Left ventricle myocardium inferior (tissue), 1 donor: ENCODE measurements at regions not wholly inside any gene's neighbourhood (a gene's known extent, or its start where the extent isn't known, plus 50 kb on each side); places are given as distances from the start of the nearest gene placed in this dataset.

Experiments
- DNase-seq: peaks from one replicate; pipeline ENCODE4 v3.0.0-alpha.2; 2020
- H3K27ac ChIP-seq: fragments of 200-600 bp; replicated peaks from 2 replicates; pipeline ENCODE4 v1.8.0; 2021
- H3K27me3 ChIP-seq: fragments of 200-600 bp; 2 replicates; pipeline ENCODE4 v1.8.0; 2021; ENCODE audit warnings: low read depth
- H3K36me3 ChIP-seq: fragments of 200-600 bp; 2 replicates; pipeline ENCODE4 v1.8.0; 2021
- H3K4me1 ChIP-seq: fragments of 200-600 bp; 2 replicates; pipeline ENCODE4 v1.8.0; 2021
- H3K4me3 ChIP-seq: fragments of 200-600 bp; 2 replicates; pipeline ENCODE4 v1.8.0; 2021; ENCODE audit warnings: mild to moderate bottlenecking, moderate library complexity
- H3K9me3 ChIP-seq: fragments of 200-600 bp; replicated peaks from 2 replicates; pipeline ENCODE4 v1.8.0; 2021
- intact Hi-C: fragments of 100-400 bp; cut with micrococcal nuclease; formaldehyde crosslinking; loops from one replicate; pipeline ENCODE4 v1.11.0; 2022
- TF ChIP-seq, protein P1 (sequence below): fragments of 200-600 bp; IDR thresholded peaks from 2 replicates; pipeline ENCODE4 v1.8.0; 2021; ENCODE audit warnings: antibody characterized with exemption, mild to moderate bottlenecking, borderline replicate concordance
- donor health status: DM: no; HTN: yes; CAD: no; lungs with severe emphysema.

DNA sequence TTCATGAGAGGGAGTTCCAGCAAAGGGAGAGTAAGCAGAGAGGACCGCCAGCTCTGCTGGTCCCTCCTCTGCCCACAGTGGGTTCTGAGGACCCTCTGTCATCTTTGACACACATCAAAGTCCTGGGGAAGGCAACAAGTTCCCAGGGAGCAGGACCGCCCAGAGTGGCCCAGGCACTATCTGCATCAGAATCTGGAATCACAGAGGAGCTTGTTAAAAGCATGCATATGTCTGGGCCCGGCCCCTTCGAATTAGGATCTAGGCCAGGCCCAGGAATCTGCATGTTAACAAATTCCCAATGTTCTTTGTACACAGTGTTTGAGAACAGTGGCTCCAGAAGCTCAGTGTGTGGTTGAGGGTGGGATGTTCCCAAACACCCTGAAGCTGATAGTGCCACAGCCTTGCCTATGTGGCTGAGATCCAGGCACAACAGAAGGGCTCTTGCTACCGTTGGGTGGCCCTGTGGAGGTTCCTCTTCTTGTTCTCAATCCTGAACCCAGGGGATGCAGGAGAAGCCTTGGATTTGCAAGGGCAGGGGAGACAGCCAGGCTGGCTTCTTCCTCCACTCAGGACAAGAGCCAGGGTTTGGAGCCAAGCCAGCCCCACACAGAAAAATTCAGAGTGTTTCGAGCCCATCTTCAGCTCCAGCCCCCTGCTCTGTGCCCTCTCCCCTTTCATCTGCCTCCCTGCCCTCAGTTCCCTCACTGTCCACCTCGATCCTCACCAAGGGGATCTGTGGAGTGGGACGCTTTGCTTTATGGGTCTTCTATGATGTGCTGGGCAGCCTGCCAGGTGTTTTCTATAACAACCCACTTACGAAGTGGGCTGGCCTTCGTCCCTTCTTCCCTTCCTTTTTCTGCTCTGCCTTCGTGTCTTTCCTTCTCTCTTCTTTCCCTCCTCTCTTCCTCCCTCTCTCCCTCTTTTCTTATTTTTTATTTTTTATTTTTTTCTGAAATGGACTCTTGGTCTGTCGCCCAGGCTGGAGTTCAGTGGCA, 129.0 kb upstream of the TMPRSS2 start:
- no peaks in the 10 kb centered on the region for H3K36me3 ChIP-seq
- H3K4me3 ChIP-seq = no peak overlapping the region
- peaks cover 9% of the 10 kb centered on the region for H3K9me3 ChIP-seq
- no peak for DNase-seq
- intact Hi-C loops = no loop called here
- H3K27me3 ChIP-seq = no peaks in the 10 kb centered on the region
- TF ChIP-seq, protein P1, sequence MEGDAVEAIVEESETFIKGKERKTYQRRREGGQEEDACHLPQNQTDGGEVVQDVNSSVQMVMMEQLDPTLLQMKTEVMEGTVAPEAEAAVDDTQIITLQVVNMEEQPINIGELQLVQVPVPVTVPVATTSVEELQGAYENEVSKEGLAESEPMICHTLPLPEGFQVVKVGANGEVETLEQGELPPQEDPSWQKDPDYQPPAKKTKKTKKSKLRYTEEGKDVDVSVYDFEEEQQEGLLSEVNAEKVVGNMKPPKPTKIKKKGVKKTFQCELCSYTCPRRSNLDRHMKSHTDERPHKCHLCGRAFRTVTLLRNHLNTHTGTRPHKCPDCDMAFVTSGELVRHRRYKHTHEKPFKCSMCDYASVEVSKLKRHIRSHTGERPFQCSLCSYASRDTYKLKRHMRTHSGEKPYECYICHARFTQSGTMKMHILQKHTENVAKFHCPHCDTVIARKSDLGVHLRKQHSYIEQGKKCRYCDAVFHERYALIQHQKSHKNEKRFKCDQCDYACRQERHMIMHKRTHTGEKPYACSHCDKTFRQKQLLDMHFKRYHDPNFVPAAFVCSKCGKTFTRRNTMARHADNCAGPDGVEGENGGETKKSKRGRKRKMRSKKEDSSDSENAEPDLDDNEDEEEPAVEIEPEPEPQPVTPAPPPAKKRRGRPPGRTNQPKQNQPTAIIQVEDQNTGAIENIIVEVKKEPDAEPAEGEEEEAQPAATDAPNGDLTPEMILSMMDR = no peak
- H3K4me1 ChIP-seq = peaks cover 15% of the 10 kb centered on the region
- H3K27ac ChIP-seq = no peak overlapping the region

DNA sequence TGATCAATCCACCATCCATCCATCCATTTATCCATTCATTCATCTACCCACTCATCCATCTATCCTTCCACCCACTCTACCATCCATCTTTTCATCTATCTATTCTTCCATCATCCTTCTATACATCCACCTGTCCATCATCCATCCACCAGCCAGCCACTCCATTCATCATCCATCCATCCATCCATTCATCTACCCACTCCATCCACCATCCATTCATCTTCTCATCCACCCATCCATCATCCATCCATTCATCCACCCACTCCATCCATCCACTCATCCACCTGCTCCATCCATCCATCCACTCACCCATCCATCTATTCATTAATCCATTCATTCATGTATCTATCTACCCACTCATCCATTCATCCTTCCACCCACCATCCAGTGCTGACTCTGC, 127.9 kb upstream of the TMPRSS2 start:
- TF ChIP-seq, protein P1 = no peak
- intact Hi-C loops = no loop called here
- DNase-seq = no peak
- no peak overlapping the region for H3K27ac ChIP-seq
- H3K36me3 ChIP-seq = no peaks in the 10 kb centered on the region
- no peak overlapping the region for H3K4me3 ChIP-seq
- H3K4me1 ChIP-seq = peaks cover 6% of the 10 kb centered on the region
- peaks cover 9% of the 10 kb centered on the region for H3K9me3 ChIP-seq
- no peaks in the 10 kb centered on the region for H3K27me3 ChIP-seq

GRCh38 chr21:41634858-41635257, 126.9 kb upstream of the TMPRSS2 start:
- Histone ChIP-seq H3K27me3 (no peaks in the 10 kb centered on the region), H3K36me3 (no peaks in the 10 kb centered on the region), H3K4me3 (no peak overlapping the region), H3K4me1 (peaks cover 3% of the 10 kb centered on the region), H3K9me3 (peaks cover 9% of the 10 kb centered on the region), H3K27ac (no peak overlapping the region)
- no peak for DNase-seq
- TF ChIP-seq, protein P1 = no peak
- intact Hi-C loops = no loop called here

- H3K4me1 ChIP-seq = no peaks in the 10 kb centered on the region
- H3K9me3 ChIP-seq = peaks cover 14% of the 10 kb centered on the region
- no peak overlapping the region for H3K27ac ChIP-seq
- H3K36me3 ChIP-seq = no peaks in the 10 kb centered on the region
- intact Hi-C loops = no loop called here
- DNase-seq = no peak
- H3K4me3 ChIP-seq = no peak overlapping the region
- H3K27me3 ChIP-seq = no peaks in the 10 kb centered on the region
- TF ChIP-seq, protein P1 = no peak
These were observed 126.3 kb upstream of the TMPRSS2 start for GRCh38 chr21:41634211-41634694.

GRCh38 chr21:41633627-41634026, 125.7 kb upstream of the TMPRSS2 start:
- no peaks in the 10 kb centered on the region for H3K27me3 ChIP-seq
- H3K36me3 ChIP-seq = no peaks in the 10 kb centered on the region
- TF ChIP-seq, protein P1 = no peak
- DNase-seq = no peak
- no peaks in the 10 kb centered on the region for H3K4me1 ChIP-seq
- peaks cover 17% of the 10 kb centered on the region for H3K9me3 ChIP-seq
- H3K4me3 ChIP-seq = no peak overlapping the region
- no peak overlapping the region for H3K27ac ChIP-seq
- intact Hi-C loops = no loop called here
